ENCODE measurements at regions not wholly inside any gene's neighbourhood (a gene's known extent, or its start where the extent isn't known, plus 50 kb on each side); places are given as distances from the start of the nearest gene placed in this dataset.

DNA sequence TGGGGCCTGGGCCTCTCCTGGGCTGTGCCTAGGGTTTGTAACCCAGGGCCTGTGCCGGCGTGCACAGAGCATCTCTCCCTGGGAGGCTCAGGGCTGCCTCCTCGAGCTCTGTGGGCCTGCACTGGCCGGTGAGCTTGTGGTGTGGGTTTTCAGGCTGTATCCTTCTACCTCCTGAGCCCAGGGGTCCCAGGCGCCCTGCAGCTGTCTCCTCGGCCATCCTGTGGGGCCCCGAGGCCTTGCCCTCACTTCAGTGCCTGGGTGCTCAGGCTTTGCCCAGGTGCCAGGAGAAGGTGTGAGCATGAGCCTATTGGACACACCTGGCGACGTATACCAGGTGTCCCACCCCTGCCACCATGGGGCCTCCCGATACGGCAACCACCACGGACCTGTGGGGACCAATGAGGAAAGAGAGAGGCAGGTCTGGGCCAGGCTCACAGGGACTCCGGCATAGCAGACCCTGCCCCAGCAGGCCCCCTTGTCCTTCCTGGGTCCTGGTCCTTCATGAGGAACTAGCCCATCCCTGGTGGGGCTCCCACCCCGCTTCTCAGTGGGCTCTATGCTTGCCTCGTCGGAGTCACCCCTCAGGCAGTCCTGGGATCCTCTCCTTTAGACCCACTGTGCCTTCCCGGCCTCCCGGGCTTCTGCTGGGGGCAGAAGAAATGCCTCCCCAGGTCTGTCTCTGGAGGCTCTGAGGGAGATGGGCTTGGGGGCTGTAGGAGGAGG is 400.2 kb downstream of the TMEM121 start (continued):
- TF ChIP-seq REST (IDR thresholded peaks at IDR 0.05; ENCODE audit: unreplicated experiment): no peak
- no peak for TF ChIP-seq CTCF (conservative IDR thresholded peaks at IDR 0.05; ENCODE audit: low read depth in 2 of 2)
- no peak for TF ChIP-seq EZH2 (IDR thresholded peaks at IDR 0.05; ENCODE audit: low read depth, unreplicated experiment)
- no peak for TF ChIP-seq JUNB (IDR thresholded peaks at IDR 0.05; ENCODE audit: unreplicated experiment)
- no peak for TF ChIP-seq CREB1 (CRISPR knock-in tag; IDR thresholded peaks at IDR 0.05; ENCODE audit: low read depth)

GRCh38 chr14:105927096-105928060 is 401.0 kb downstream of the TMEM121 start:
- DNase-seq (ENCODE audit: low spot score) (no peak), ATAC-seq (no peak)
- H3K4me3 Mint-ChIP-seq: no peak overlapping the region
- Histone ChIP-seq H4K20me1 (replicated peaks; ENCODE audit: insufficient read depth) (no peaks in the 10 kb centered on the region), H3K36me3 (ENCODE audit: insufficient read depth) (no peaks in the 10 kb centered on the region; the same call in 1 of the 2 replicates), H3K9me2 (ENCODE audit: insufficient read depth) (no peaks in the 10 kb centered on the region), H3K27ac (ENCODE audit: low read depth) (no peak overlapping the region), H3K4me2 (no peak overlapping the region), H3K4me1 (ENCODE audit: insufficient read depth) (no peaks in the 10 kb centered on the region), H3F3A (replicated peaks; ENCODE audit: low read depth) (no peaks in the 10 kb centered on the region), H3K27me3 (ENCODE audit: insufficient read depth) (no peaks in the 10 kb centered on the region), H3K79me2 (replicated peaks; ENCODE audit: insufficient read depth) (no peaks in the 10 kb centered on the region), H2AFZ (no peak overlapping the region), H3K4me3 (no peak overlapping the region)
- no peaks in the 10 kb centered on the region for H3K4me1 Mint-ChIP-seq
- peaks cover 92% of the 10 kb centered on the region for H3K9me3 Mint-ChIP-seq
- H3K27ac Mint-ChIP-seq: no peak overlapping the region
- peaks cover 8% of the 10 kb centered on the region for H3K27me3 Mint-ChIP-seq (ENCODE audit: insufficient read depth, low read depth, poor library complexity)
- H3K36me3 Mint-ChIP-seq (ENCODE audit: low read depth): peaks cover 35% of the 10 kb centered on the region
- no peak for TF ChIP-seq JUNB (IDR thresholded peaks at IDR 0.05; ENCODE audit: unreplicated experiment)
- TF ChIP-seq STAT1 (IDR thresholded peaks at IDR 0.05; ENCODE audit: unreplicated experiment): no peak
- no peak for TF ChIP-seq ZNF114 (CRISPR knock-in tag; IDR thresholded peaks at IDR 0.05)
- no peak for TF ChIP-seq POLR2AphosphoS5 (IDR thresholded peaks at IDR 0.05; ENCODE audit: low read depth)
- no peak for TF ChIP-seq EZH2 (IDR thresholded peaks at IDR 0.05; ENCODE audit: low read depth, unreplicated experiment)
- no peak for TF ChIP-seq ZNF462 (CRISPR knock-in tag; IDR thresholded peaks at IDR 0.05)
- TF ChIP-seq EZH2phosphoT487 (IDR thresholded peaks at IDR 0.05; ENCODE audit: unreplicated experiment): no peak
- TF ChIP-seq NANOG (IDR thresholded peaks at IDR 0.05; ENCODE audit: borderline replicate concordance): no peak
- TF ChIP-seq ZNF331 (CRISPR knock-in tag; IDR thresholded peaks at IDR 0.05; ENCODE audit: low read depth): no peak
